Ovary (tissue), 7 donors: ENCODE measurements at regions not wholly inside any gene's neighbourhood (a gene's known extent, or its start where the extent isn't known, plus 50 kb on each side); places are given as distances from the start of the nearest gene placed in this dataset.

ENCODE experiments used
- DNase-seq, 5 donors: peaks; one replicate each; pipeline ENCODE4 v3.0.0-alpha.2; 2019 to 2020
- H3K27ac ChIP-seq, 2 donors: fragments of 200-600 bp; one replicate each; pipeline versions ENCODE4 v1.5.1 to v1.8.0; 2019 to 2022
- H3K27me3 ChIP-seq: fragments of 200-600 bp; one replicate; pipeline ENCODE4 v1.8.0; 2022
- H3K36me3 ChIP-seq: fragments of 200-600 bp; sonication (generic); one replicate; pipeline ENCODE4 v1.5.1; 2019
- H3K4me1 ChIP-seq: one replicate; pipeline ENCODE4 v1.8.1; 2013; ENCODE audit warnings: mild to moderate bottlenecking, moderate library complexity; ENCODE audit not compliant: insufficient read depth
- H3K4me3 ChIP-seq: fragments of 200-600 bp; sonication (generic); one replicate; pipeline ENCODE4 v1.5.1; 2017
- H3K9me3 ChIP-seq, 2 donors: fragments of 200-600 bp in 1 of 2; sonication (generic) in 1 of 2; one replicate each; pipeline versions ENCODE4 v1.5.1 to v1.8.1; 2013 to 2019; ENCODE audit warnings: mild to moderate bottlenecking in 1 of 2, moderate library complexity in 1 of 2
- EP300 ChIP-seq: sonication (generic); formaldehyde crosslinking; IDR thresholded peaks from one replicate; pipeline ENCODE4 v1.6.1; 2017; ENCODE audit warnings: antibody characterized with exemption
- POLR2A ChIP-seq: fragments of 450-650 bp; IDR thresholded peaks from one replicate; pipeline ENCODE4 v1.6.1; 2017; ENCODE audit warnings: antibody characterized with exemption, mild to moderate bottlenecking, moderate library complexity
- WGBS, 3 donors: extraction: QIAGEN DNeasy Blood & Tissue Kit in 1 of 3; methylation state at CpG; one replicate each; pipeline versions ENCODE4 v1.1.5 to v1.1.7; 2013 to 2017; 5-methylcytosine and 5-hydroxymethylcytosine counted together
- intact Hi-C, 4 donors: fragments of 100-400 bp; cut with DNase I; formaldehyde crosslinking; loops; one replicate each; pipeline versions ENCODE4 v1.11.0 to v1.15.1; 2022 to 2023
- TF ChIP-seq, protein P1 (sequence below), 3 donors: fragments of 450-650 bp in 2 of 3; fragments of 200-600 bp in 1 of 3; IDR thresholded peaks; one replicate each; pipeline versions ENCODE4 v1.5.1 to v1.8.0; 2016 to 2022; ENCODE audit warnings: antibody characterized with exemption in 3 of 3, mild to moderate bottlenecking in 1 of 3
- donor health status: DM: no; HTN: no; CAD: no; lungs with moderate emphysema.
- donor health status: DM: no; HTN: no; CAD: no.
- donor health status: Bipolar disorder and iron deficiency.
- donor health status: DM: no; HTN: no; CAD: no.
- donor health status: DM: yes; HTN: yes; CAD: no.

DNA sequence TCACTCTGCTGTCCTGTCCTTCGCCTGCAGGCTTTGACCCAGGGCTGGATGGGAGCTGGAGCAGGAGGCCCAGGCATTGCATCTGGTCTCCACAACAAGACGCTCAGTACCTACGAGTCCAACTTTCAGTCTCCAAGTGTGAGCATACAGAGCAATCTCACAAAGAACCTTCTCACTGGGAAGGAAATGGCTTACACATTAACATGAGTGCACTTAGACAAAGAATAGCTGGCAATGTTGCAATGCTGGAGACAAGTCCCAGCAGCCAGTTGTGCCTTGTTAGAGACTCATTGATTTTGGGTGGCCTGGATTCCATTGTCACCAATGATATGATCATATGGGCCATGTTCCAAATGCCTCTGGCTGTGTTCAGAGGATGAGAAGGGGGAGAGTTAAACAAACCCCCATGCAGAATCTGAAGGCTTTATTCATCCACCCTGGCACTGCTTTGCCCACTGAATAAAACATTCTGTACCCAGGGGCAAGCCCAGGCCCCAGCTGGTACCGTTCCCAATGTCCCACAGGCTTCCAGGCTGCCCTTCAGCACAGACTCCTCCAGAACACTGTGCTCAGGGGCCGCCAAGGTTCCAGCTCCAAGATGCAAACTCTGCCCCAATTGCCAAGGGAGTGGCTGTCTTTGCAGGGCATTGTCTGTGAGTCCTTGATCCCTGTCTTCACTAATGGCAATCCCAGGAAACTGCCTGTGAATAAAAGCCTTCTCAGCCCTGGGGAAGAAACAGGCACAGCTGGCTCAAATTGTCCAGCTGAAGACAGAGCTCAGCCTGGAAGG is 185.5 kb downstream of the HSD17B3 start:
- TF ChIP-seq, protein P1, sequence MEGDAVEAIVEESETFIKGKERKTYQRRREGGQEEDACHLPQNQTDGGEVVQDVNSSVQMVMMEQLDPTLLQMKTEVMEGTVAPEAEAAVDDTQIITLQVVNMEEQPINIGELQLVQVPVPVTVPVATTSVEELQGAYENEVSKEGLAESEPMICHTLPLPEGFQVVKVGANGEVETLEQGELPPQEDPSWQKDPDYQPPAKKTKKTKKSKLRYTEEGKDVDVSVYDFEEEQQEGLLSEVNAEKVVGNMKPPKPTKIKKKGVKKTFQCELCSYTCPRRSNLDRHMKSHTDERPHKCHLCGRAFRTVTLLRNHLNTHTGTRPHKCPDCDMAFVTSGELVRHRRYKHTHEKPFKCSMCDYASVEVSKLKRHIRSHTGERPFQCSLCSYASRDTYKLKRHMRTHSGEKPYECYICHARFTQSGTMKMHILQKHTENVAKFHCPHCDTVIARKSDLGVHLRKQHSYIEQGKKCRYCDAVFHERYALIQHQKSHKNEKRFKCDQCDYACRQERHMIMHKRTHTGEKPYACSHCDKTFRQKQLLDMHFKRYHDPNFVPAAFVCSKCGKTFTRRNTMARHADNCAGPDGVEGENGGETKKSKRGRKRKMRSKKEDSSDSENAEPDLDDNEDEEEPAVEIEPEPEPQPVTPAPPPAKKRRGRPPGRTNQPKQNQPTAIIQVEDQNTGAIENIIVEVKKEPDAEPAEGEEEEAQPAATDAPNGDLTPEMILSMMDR (IDR thresholded peaks at IDR 0.05), result no peak
- TF ChIP-seq EP300, result no peak
- TF ChIP-seq POLR2A, result no peak
- intact Hi-C loops, result loop anchor here in 1 of 4 donors (1.0 kb wide), 1 partner anchor 17 kb away; no protein-coding TSS in a partner anchor
- 88 to 95% (median 92%) methylated on average over 5 of the region's 5 CpGs for WGBS, 3 donors
- no peak overlapping the region for H3K27ac ChIP-seq
- no peak for DNase-seq
- no peaks in the 10 kb centered on the region for H3K4me1 ChIP-seq
- H3K9me3 ChIP-seq, result no peaks in the 10 kb centered on the region
- no peaks in the 10 kb centered on the region for H3K36me3 ChIP-seq
- H3K4me3 ChIP-seq, result no peak overlapping the region
- no peaks in the 10 kb centered on the region for H3K27me3 ChIP-seq

DNA sequence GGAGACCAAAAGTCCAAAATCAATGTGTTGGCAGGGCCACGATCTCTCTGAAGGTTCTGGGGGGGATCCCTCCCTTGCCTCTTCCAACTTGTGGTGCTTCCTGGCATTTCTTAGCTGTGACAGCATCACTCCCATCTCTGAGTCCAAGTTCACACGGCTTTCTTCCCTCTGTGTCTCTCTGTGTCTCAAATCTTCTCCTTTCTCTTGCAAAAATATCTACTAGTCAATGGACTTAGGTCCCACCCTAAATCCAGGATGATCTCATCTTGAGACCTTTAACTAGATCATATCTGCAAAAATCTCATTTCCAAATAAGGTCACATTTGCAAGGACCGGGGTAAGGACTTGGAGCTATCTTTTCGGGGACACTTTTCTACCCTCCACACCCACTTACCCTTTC is 186.1 kb downstream of the HSD17B3 start:
- no peaks in the 10 kb centered on the region for H3K9me3 ChIP-seq
- H3K4me1 ChIP-seq, result no peaks in the 10 kb centered on the region
- no peaks in the 10 kb centered on the region for H3K36me3 ChIP-seq
- intact Hi-C loops, result loop anchor here in 1 of 4 donors (1.0 kb wide), 1 partner anchor 17 kb away; no protein-coding TSS in a partner anchor
- TF ChIP-seq POLR2A (no peak), EP300 (no peak)
- TF ChIP-seq, protein P1 (IDR thresholded peaks at IDR 0.05), result no peak
- DNase-seq, result no peak
- H3K27me3 ChIP-seq, result no peaks in the 10 kb centered on the region
- H3K4me3 ChIP-seq, result no peak overlapping the region
- H3K27ac ChIP-seq, result no peak overlapping the region
- WGBS, 3 donors, result 89 to 96% (median 92%) methylated on average over 4 of the region's 4 CpGs

DNA sequence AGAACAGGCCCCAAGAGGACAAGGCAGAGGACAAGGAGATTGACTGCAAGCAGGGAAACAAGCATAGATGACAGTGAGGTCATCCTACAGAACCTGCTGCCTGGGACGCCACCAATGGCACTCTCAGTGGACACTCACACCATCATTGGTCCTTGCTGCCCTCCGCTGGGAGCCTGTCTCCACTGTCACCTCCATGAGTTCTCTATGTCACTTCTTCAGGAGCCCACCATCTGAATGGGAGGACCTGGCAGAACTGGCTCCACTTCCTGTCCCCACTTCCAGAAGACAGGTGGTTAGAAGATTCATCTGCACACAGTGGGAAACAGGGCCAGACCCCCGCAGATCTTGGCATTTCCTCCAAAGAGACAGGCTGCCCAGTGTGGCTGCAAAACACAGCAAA is 188.9 kb downstream of the HSD17B3 start:
- WGBS, 3 donors, result 92 to 95% (median 94%) methylated on average over 3 of the region's 3 CpGs
- no peaks in the 10 kb centered on the region for H3K27me3 ChIP-seq
- no peaks in the 10 kb centered on the region for H3K36me3 ChIP-seq
- no peaks in the 10 kb centered on the region for H3K9me3 ChIP-seq
- no peak overlapping the region for H3K4me3 ChIP-seq
- intact Hi-C loops, result no loop called here
- DNase-seq, result no peak
- TF ChIP-seq, protein P1 (IDR thresholded peaks at IDR 0.05), result no peak
- TF ChIP-seq EP300, result no peak
- TF ChIP-seq POLR2A, result no peak
- peaks cover 1% of the 10 kb centered on the region for H3K4me1 ChIP-seq
- H3K27ac ChIP-seq, result no peak overlapping the region

DNA sequence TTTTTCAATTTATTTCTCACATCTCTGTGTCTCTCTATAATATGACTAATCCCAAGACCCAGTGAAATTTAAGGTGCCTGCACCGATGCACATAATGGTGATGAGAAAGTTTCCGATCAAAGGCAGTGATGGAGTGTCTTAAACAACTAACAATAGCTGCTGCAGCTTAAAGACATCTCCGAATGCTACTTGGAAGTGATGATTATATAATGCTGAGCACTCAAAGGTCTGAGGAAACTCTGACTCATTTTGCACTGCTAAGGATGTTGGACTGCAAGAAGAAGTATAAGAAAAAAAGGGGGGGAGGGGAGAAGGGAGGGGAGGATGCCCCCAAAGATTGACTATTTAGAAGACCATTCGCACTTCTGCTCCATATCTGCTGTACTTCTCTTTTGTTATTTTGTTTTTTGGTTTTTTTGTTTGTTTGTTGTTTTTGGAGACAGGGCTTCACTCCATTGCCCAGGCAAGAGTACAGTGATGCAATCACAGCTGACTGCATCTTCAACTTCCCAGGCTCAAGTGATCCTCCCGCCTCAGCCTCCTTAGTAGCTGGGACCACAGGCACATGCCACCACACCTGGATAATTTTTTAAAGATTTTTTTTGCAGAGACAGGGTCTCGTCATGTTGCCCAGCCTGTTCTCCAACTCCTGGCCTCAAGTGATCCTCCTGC is 192.2 kb downstream of the HSD17B3 start:
- 71 to 82% (median 80%) methylated on average over 6 of the region's 6 CpGs for WGBS, 3 donors
- DNase-seq, result no peak
- Histone ChIP-seq H3K27me3 (no peaks in the 10 kb centered on the region), H3K4me3 (no peak overlapping the region), H3K9me3 (no peaks in the 10 kb centered on the region), H3K27ac (no peak overlapping the region), H3K36me3 (no peaks in the 10 kb centered on the region), H3K4me1 (peaks cover 1% of the 10 kb centered on the region)
- TF ChIP-seq EP300 (no peak), POLR2A (no peak)
- TF ChIP-seq, protein P1 (IDR thresholded peaks at IDR 0.05), result no peak
- intact Hi-C loops, result no loop called here
